Lung (tissue), 11 donors: ENCODE measurements at regions not wholly inside any gene's neighbourhood (a gene's known extent, or its start where the extent isn't known, plus 50 kb on each side); places are given as distances from the start of the nearest gene placed in this dataset.

Experiments used
- ATAC-seq: fragments of 200-7000 bp; cut with Tn5 transposase; one replicate; pipeline ENCODE4 v1.9.1; 2020; ENCODE audit warnings: moderate number of reproducible peaks; ENCODE audit not compliant: insufficient read depth, low FRiP score
- DNase-seq, 3 donors: peaks; one replicate each; pipeline ENCODE4 v3.0.0-alpha.2; 2013 to 2017
- H3K27ac ChIP-seq, 2 donors: one replicate each; pipeline ENCODE4 v1.5.1; 2013; ENCODE audit warnings: mild to moderate bottlenecking in 2 of 2, moderate library complexity in 2 of 2, control low read depth in 1 of 2, inconsistent platforms in 1 of 2, low read depth in 1 of 2, low read length in 1 of 2
- H3K27me3 ChIP-seq, 3 donors: one replicate each; pipeline ENCODE4 v1.5.1; 2013; ENCODE audit warnings: low read length in 2 of 3; ENCODE audit not compliant: control insufficient read depth in 3 of 3, insufficient read depth in 3 of 3
- H3K36me3 ChIP-seq, 4 donors: one replicate each; pipeline ENCODE4 v1.5.1; 2013; ENCODE audit warnings: low read length in 4 of 4, mild to moderate bottlenecking in 1 of 4, moderate library complexity in 1 of 4; ENCODE audit not compliant: control insufficient read depth in 4 of 4, insufficient read depth in 4 of 4
- H3K4me1 ChIP-seq, 5 donors: one replicate each; pipeline ENCODE4 v1.5.1; 2013; ENCODE audit warnings: low read length in 5 of 5, mild to moderate bottlenecking in 2 of 5, moderate library complexity in 1 of 5; ENCODE audit not compliant: control insufficient read depth in 5 of 5, insufficient read depth in 5 of 5
- H3K4me3 ChIP-seq: one replicate; pipeline ENCODE4 v1.5.1; 2013; ENCODE audit warnings: mild to moderate bottlenecking, control low read depth, moderate library complexity
- H3K9ac ChIP-seq, 2 donors: one replicate each; pipeline ENCODE4 v1.5.1; 2013; ENCODE audit warnings: low read length in 2 of 2, control low read depth in 1 of 2; ENCODE audit not compliant: insufficient read depth in 1 of 2
- H3K9me3 ChIP-seq, 4 donors: one replicate each; pipeline ENCODE4 v1.5.1; 2013; ENCODE audit warnings: low read length in 3 of 4, mild to moderate bottlenecking in 1 of 4, moderate library complexity in 1 of 4; ENCODE audit not compliant: control insufficient read depth in 4 of 4, insufficient read depth in 3 of 4
- WGBS, 2 donors: extraction: QIAGEN DNeasy Blood & Tissue Kit; methylation state at CpG; one replicate each; pipeline ENCODE4 v1.1.7; 2013; 5-methylcytosine and 5-hydroxymethylcytosine counted together
- TF ChIP-seq, protein P1 (sequence below): IDR thresholded peaks from 2 replicates; pipeline ENCODE4 v1.5.1; 2012; ENCODE audit warnings: mild to moderate bottlenecking; ENCODE audit errors: control extremely low read depth, extremely low read depth
- donor health status: control.
- donor health status: control.
- donor health status: Bipolar disorder and iron deficiency.
- donor health status: healthy.
- donor health status: DM: yes; HTN: yes; CAD: no.

DNA sequence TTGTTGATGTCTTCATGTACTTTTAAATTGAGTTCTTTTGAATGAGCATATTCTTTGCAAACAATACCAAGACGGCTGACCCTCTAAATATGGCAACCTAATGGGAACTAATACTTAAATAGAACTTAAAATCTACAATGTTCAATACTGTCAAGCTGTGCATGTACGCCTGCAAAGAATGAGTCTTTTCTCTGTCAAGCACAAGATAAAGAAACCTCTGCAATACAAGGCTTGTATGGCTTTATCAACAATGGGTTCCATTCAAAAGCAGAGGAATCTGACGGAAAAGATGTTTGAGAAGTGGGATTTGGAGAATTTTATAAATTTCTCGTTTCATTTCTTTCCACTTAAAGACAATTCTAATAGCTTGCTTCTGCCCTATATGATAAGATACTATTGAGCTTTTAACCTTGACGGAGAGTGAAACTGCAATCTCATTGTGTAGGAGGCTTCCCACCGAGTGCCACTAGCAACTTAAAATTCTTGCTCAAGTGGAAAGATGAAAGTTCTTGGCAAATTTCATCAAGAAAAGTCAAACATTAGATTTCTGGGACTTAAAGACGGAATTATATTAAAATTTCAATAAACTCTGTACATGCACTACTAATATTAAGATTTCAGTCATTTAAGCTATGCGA is 119.8 kb downstream of the RGS21 start:
- 78 to 90% methylated on average over 8 of the region's 8 CpGs for WGBS, 2 donors
- H3K36me3 ChIP-seq = no peaks in the 10 kb centered on the region
- TF ChIP-seq, protein P1, sequence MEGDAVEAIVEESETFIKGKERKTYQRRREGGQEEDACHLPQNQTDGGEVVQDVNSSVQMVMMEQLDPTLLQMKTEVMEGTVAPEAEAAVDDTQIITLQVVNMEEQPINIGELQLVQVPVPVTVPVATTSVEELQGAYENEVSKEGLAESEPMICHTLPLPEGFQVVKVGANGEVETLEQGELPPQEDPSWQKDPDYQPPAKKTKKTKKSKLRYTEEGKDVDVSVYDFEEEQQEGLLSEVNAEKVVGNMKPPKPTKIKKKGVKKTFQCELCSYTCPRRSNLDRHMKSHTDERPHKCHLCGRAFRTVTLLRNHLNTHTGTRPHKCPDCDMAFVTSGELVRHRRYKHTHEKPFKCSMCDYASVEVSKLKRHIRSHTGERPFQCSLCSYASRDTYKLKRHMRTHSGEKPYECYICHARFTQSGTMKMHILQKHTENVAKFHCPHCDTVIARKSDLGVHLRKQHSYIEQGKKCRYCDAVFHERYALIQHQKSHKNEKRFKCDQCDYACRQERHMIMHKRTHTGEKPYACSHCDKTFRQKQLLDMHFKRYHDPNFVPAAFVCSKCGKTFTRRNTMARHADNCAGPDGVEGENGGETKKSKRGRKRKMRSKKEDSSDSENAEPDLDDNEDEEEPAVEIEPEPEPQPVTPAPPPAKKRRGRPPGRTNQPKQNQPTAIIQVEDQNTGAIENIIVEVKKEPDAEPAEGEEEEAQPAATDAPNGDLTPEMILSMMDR = no peak
- peaks cover 0 to 9% (median 0%) of the 10 kb centered on the region in 5 donors for H3K4me1 ChIP-seq
- no peak overlapping the region for H3K9ac ChIP-seq
- H3K4me3 ChIP-seq = no peak overlapping the region
- no peaks in the 10 kb centered on the region for H3K27me3 ChIP-seq
- no peak overlapping the region for H3K27ac ChIP-seq
- ATAC-seq = no peak
- H3K9me3 ChIP-seq = no peaks in the 10 kb centered on the region
- DNase-seq = no peak

DNA sequence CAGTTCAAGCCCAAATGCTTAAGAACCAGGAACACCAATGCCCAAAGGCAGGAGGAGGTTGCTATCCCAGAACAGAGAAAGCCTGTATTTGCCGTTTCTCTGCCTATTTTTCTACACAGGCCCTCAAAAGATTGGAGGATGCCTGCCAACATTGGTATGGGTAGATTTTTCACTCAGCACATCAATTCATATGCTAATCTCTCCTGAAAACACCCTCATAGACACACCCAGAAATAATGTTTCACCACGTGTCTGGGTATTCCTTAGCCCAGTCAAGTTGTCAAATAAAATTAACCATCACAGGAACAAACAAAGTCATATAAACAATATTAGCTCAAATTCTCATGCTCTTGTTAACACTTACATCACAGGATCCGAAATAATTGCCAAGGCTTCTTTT is 121.9 kb downstream of the RGS21 start:
- Histone ChIP-seq H3K4me1 (peaks cover 0 to 9% (median 0%) of the 10 kb centered on the region in 5 donors), H3K27ac (no peak overlapping the region), H3K36me3 (no peaks in the 10 kb centered on the region), H3K9me3 (no peaks in the 10 kb centered on the region), H3K27me3 (no peaks in the 10 kb centered on the region), H3K9ac (no peak overlapping the region), H3K4me3 (no peak overlapping the region)
- 63 to 76% methylated on average over 3 of the region's 3 CpGs for WGBS, 2 donors
- TF ChIP-seq, protein P1 = no peak
- ATAC-seq = no peak
- DNase-seq = no peak

DNA sequence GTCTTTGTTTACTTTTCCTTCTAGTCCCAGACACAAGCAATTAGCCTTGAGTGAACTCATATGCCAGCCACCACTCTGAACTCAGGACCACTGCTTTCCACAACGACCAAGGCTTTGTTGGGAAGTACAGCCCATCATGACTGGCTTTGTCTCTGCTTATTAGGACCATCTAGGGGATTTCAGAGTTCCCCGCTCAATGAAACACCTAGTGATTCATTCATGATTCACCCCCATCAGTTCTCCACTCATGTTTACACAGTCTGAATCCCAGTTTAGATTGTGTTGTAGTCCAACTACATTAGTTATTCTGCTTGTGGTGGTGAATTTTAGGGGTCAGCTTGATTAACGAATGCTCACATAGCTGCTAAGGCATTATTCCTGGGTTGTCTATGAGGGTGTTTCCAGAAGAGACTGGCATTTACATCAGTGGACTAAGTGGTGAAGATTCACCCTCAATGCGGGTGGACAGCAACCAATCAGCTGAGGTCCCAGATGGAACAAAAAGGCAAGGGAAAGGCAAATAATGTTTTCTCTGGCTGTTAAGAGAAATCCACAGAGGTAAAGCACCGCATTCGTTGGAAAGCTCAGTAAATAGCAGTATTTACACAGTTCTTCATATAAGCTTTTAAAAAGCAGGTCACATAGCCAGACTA is 122.7 kb downstream of the RGS21 start:
- Histone ChIP-seq H3K27ac (no peak overlapping the region), H3K9me3 (no peaks in the 10 kb centered on the region), H3K36me3 (no peaks in the 10 kb centered on the region), H3K4me1 (peaks cover 0 to 9% (median 0%) of the 10 kb centered on the region in 5 donors), H3K9ac (no peak overlapping the region), H3K27me3 (no peaks in the 10 kb centered on the region), H3K4me3 (no peak overlapping the region)
- TF ChIP-seq, protein P1 = no peak
- DNase-seq = no peak
- no peak for ATAC-seq
- WGBS, 2 donors = 73 to 82% methylated on average over 6 of the region's 6 CpGs
